GM18907 (cell line): ENCODE measurements at regions not wholly inside any gene's neighbourhood (a gene's known extent, or its start where the extent isn't known, plus 50 kb on each side); places are given as distances from the start of the nearest gene placed in this dataset.

ENCODE experiments used
- ATAC-seq: cut with Tn5 transposase; IDR thresholded peaks from one replicate; pipeline ENCODE4 v1.9.1; 2021; ENCODE audit warnings: mild to moderate bottlenecking, moderate library complexity; ENCODE audit not compliant: unreplicated experiment

DNA sequence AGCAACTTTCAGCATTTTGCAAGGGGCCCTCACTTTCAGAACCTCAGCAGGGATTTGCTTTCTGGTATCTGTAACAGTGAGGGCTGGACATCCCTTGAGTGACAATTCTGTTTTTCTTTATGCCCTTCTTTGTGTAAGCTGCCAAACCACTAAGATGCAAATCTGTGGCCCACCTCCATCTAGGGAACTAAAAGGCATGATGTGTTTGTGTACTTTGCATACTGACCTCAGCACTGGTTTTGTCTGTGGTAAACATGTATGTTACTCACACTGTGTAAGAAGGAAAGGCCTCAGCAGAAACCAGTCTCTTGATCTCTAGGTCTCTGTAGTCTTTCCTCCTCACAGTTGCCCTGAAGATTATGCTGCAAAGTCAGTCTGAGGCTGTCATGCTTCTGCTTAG, 396.6 kb upstream of the DYNLRB2 start:
- ATAC-seq, result peak; percentile 100

GRCh38 chr16:80142940-80143339, 397.9 kb upstream of the DYNLRB2 start:
- ATAC-seq, result no peak

- no peak for ATAC-seq
These were observed 398.5 kb upstream of the DYNLRB2 start for GRCh38 chr16:80142281-80142680.

DNA sequence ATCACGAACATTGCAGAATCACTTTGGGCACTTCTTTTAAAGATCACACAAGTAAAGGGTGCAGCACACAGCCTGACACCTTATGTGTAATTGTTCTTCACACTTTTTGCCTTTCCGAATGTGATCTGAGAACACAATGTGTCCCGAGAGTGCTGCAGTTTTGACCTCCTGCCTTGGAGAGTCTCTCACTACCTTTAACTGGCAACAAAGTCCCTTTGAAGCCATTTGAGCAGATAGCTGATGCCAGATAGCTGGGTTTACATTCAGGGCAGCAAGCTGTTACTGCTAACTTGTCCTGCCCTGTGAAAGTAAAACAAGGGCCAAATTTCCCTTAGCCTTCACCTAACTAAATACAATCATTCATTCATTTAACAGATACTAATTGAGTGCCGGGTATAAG, 411.0 kb upstream of the DYNLRB2 start:
- ATAC-seq, result no peak

- ATAC-seq, result no peak
These were observed 415.1 kb upstream of the DYNLRB2 start for GRCh38 chr16:80125677-80126076.

DNA sequence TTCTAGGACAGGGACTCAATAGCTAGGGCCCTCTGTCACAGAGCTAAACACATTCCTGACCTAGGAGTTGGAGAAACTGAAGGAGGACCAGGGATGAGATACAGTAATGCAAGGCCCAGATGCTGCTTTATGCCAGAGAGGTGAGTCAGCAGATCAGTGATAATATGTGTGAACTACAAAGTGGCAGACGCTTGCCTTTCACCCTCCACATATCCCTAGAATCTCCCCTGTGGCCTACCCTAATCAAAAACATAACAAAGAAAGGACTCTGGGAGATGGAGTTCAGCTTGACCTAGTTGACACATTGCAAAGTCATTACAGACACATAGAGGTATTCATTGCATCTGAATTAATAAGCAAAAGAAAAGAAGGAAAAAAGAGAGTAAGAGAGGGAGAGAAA, 417.6 kb upstream of the DYNLRB2 start:
- no peak for ATAC-seq

- no peak for ATAC-seq
These were observed 418.7 kb upstream of the DYNLRB2 start for GRCh38 chr16:80122115-80122514.

- ATAC-seq, result no peak
These were observed 419.3 kb upstream of the DYNLRB2 start for GRCh38 chr16:80121522-80121909.

DNA sequence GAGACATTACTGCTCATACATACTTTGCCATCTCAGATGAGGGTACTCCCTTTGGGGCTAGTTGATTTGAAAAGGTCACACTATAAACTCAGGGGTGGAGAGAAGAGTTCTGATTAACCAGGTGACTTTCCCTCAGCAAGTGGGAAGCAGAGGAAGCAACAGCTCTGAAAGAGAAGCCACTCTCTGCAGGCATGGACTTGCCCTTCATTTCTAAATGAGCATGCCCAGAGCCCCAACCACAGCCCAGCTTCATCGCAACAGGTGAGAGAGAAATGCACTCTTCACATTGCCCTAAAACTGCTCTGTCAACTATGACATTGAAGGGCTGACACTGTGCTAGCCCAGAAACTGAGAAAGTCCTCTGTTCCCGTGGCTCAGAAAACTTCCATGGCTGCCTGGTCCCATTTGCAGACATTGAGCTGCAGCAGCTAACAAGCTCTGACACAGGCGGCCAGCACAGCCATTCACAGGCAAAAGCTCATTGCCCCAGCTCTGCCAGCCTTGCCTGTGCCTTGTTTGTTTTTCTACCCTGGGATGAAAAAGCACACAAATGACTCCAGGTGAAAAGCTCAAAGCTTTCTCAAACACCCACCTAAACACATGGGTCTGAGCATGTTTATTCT, 419.8 kb upstream of the DYNLRB2 start:
- ATAC-seq, result no peak

DNA sequence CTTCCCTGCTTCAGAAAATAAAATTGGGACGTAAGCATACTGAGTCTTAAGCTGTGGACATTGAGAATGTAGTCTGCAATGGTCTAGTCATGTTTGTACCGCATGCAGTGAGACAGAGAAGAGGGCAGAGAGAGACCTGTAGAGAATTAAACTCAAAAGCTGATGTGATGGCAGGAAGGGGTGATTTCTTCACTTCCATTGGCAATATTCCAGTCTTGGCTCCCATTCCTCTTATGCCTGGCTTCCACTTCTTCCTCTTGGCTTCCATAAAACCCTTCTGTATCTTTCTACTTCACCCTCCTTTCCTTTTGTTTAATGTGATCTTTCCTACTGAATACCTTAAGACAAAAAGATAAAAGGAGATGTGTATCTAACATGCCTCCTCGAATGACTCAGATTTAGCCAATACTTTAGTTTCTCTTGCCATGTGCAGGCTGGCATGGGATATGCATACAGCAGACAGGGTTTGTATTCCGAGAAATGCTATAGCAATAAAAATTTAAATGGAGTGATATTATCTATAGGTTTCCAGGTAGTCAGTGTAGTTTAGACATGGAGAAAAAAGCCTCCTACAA, 423.1 kb upstream of the DYNLRB2 start:
- no peak for ATAC-seq

- ATAC-seq, result no peak
These were observed 424.1 kb upstream of the DYNLRB2 start for GRCh38 chr16:80116711-80117110.

- ATAC-seq, result no peak
These were observed 426.1 kb upstream of the DYNLRB2 start for GRCh38 chr16:80114699-80115098.

DNA sequence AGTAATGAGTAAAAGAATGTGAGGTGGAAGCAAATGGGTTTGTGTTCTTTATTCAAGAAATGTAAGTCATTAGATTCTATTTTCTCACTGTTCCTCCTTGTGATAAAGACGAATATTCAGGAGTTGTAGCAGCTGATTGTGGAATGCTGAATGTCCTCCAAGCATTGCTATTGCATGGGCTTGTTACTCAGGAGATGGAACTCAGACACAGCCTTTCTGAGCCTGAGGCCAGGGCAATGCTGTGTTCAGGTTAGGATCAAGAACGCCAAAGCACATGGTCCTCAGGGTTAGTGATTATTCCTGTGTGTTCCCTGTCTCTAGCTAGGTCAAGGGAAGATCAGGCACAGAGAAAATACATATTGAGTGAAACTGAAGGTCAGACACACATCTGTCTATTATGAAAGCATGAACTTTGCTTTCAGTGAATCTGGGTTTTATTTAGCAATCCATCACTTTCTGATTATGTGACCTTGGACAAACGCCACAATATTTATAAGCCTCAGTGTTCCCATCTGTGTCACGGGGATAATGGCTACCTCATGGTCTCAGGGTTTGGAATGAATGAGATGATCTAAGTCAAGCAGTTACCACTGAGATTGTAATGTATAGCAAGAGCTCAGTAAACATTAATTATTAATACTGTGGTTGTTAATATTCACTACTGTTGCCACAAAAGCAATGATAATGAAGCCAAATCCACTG, 426.8 kb upstream of the DYNLRB2 start:
- no peak for ATAC-seq

DNA sequence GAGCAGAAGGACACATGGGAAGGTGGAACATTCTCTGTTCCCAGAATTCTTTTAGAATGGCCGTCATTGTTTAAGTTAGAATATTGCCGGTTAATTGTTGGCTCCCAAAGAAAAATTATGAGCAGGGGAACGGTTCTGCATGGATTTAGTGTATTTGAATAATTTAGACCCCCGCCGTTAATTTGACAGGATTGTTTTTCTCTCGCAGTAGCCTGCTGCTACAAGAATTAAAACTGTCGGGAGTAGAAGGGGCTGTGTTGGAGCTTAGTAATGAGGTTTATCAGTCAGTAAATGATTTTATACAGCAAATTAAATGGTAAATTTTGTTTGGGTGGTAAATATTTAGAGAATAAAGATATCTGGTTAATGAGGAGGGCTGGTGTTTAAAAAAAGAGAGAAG, 431.2 kb upstream of the DYNLRB2 start:
- no peak for ATAC-seq

- ATAC-seq, result no peak
These were observed 432.9 kb upstream of the DYNLRB2 start for GRCh38 chr16:80107900-80108299.

GRCh38 chr16:80105751-80106150, 435.0 kb upstream of the DYNLRB2 start:
- no peak for ATAC-seq

DNA sequence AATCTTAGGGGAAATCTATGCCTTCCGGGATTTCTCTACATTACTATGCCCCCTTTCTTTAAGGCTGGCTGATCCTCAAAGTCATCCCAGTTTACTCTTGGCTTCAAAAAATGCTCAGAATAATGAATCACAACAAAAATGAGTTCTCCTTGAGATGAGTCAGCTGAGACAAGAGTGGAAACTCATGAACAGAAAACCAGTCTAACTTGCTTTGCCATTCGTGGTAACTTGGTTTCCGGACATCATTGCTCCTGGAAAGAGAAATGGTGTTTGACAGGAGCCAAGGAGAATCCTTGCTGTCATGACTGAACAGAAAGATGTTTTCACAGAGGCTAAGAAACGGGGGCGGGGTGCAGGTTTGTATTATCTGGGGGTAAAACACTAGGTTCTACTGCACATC, 435.6 kb upstream of the DYNLRB2 start:
- no peak for ATAC-seq

GRCh38 chr16:80104401-80104800, 436.4 kb upstream of the DYNLRB2 start:
- no peak for ATAC-seq

DNA sequence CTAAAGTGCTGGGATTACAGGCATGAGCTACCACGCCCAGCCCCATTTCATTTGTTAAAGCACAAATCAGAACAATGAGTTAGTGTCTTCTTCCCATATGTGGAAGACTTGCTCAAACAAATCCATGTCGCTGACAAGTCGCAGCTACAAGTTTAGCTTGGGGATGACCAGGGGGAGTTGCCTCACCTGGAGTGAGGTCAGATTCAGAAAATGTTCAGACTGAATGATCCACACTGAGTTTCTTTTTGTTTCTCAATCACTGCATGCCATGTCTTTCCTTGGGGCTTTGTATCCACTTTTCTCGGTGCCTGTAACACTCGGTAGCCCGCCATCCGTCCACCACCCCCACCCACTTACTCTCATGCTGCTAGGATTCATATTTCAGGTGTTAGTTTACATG, 437.3 kb upstream of the DYNLRB2 start:
- ATAC-seq, result no peak

DNA sequence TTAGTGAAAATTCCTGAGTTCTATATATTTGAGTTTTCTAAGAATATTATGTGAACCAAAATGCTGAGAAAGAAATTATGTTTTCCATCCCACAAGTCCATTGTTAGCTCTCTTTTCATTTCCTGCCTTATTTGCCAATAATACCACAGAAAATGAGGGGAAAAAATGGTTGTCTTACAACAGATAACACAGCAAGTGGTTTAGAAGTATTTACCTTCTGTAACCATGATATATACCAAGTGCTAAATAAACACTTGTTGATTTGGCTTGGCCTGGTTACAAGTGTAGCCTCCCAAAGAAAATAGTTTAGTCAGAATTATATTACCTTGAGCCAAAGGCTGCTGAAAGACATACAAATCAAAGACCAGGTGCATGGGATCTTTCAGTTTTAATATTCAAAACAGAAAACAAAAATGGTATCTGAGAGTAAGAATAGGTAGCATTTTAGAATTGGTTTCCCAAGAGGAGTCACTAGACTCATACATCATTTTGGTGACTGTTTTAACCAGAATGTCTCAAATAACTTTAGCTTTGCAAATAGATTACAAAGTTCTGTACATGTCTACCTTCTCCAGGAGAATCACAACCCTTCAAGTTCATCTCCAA, 439.8 kb upstream of the DYNLRB2 start:
- ATAC-seq, result no peak

DNA sequence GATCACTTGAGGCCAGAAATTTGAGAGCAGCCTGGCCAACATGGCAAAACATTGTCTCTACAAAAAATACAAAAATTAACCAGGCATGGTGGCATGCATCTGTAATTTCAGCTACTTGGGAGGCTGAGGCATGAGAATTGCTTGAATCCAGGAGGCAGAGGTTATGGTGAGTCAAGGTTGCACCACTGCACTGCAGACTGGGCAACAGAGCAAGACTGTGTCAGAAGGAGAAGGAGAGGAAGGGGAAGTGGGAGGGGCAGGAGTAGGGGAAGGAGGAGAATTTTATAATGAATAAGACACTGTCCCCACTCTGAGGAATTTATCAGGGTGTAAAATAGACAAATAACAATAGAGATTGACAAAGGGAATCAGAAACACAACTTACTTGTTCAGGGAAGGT, 440.6 kb upstream of the DYNLRB2 start:
- no peak for ATAC-seq

GRCh38 chr16:80097098-80097497, 443.7 kb upstream of the DYNLRB2 start:
- ATAC-seq, result no peak
